HG02884 (cell line): ENCODE measurements at regions not wholly inside any gene's neighbourhood (a gene's known extent, or its start where the extent isn't known, plus 50 kb on each side); places are given as distances from the start of the nearest gene placed in this dataset.
A peak's percentile ranks its signal among the peaks of the same experiment; 100 is the strongest.

Experiments
- ATAC-seq: cut with Tn5 transposase; IDR thresholded peaks from one replicate; pipeline ENCODE4 v1.9.1; 2021; ENCODE audit warnings: mild to moderate bottlenecking, moderate library complexity; ENCODE audit not compliant: unreplicated experiment

- ATAC-seq, result no peak
Observed at GRCh38 chr9:99732715-99733114, 89.0 kb upstream of the NR4A3 start.

- ATAC-seq, result no peak
Observed at GRCh38 chr9:99735041-99735440, 86.6 kb upstream of the NR4A3 start.

- ATAC-seq, result no peak
Observed at GRCh38 chr9:99736291-99736690, 85.4 kb upstream of the NR4A3 start.

- ATAC-seq, result no peak
Observed at GRCh38 chr9:99737649-99738048, 84.0 kb upstream of the NR4A3 start.

- no peak for ATAC-seq
Observed at GRCh38 chr9:99743006-99743405, 78.7 kb upstream of the NR4A3 start.

- no peak for ATAC-seq
Observed at GRCh38 chr9:99743455-99743854, 78.2 kb upstream of the NR4A3 start.

GRCh38 chr9:99744132-99744531 is 77.6 kb upstream of the NR4A3 start:
- no peak for ATAC-seq

- ATAC-seq, result no peak
Observed at GRCh38 chr9:99745085-99745484, 76.6 kb upstream of the NR4A3 start.

- no peak for ATAC-seq
Observed at GRCh38 chr9:99746406-99746805, 75.3 kb upstream of the NR4A3 start.

- ATAC-seq, result no peak
Observed at GRCh38 chr9:99748266-99748665, 73.4 kb upstream of the NR4A3 start.

- ATAC-seq, result no peak
Observed at GRCh38 chr9:99748676-99749075, 73.0 kb upstream of the NR4A3 start.

- no peak for ATAC-seq
Observed at GRCh38 chr9:99749641-99750040, 72.0 kb upstream of the NR4A3 start.

- no peak for ATAC-seq
Observed at GRCh38 chr9:99750526-99750925, 71.2 kb upstream of the NR4A3 start.

- no peak for ATAC-seq
Observed at GRCh38 chr9:99752417-99753109, 69.1 kb upstream of the NR4A3 start.

- no peak for ATAC-seq
Observed at GRCh38 chr9:99753436-99753835, 68.2 kb upstream of the NR4A3 start.

- no peak for ATAC-seq
Observed at GRCh38 chr9:99760421-99760820, 61.3 kb upstream of the NR4A3 start.

GRCh38 chr9:99762470-99762869 is 59.2 kb upstream of the NR4A3 start:
- ATAC-seq, result peak; percentile 98
